ENCODE measurements at regions not wholly inside any gene's neighbourhood (a gene's known extent, or its start where the extent isn't known, plus 50 kb on each side); places are given as distances from the start of the nearest gene placed in this dataset.

- TF ChIP-seq ZNF747 (tag by site-specific recombination; IDR thresholded peaks at IDR 0.05) (no peak), ZNF211 (tag by site-specific recombination; IDR thresholded peaks at IDR 0.05; ENCODE audit: low read depth) (no peak)
Observed at GRCh38 chr16:55398762-55399161, 74.8 kb downstream of the IRX6 start.
